HCT116 (cell line): ENCODE measurements at regions not wholly inside any gene's neighbourhood (a gene's known extent, or its start where the extent isn't known, plus 50 kb on each side); places are given as distances from the start of the nearest gene placed in this dataset.

ENCODE experiments used
- ATAC-seq: fragments of 200-7000 bp; cut with Tn5 transposase; 2 replicates; pipeline ENCODE4 v1.9.1; 2020; ENCODE audit warnings: mild to moderate bottlenecking, moderate library complexity
- BruUV-seq: library from RNA; stranded (reverse); fragments of 400-500 nt; replicated peaks from 2 replicates; lab custom pipeline; 2021; lab: Mats Ljungman, UMichigan
- CTCF ChIA-PET: fragments of 300-600 bp; sonication (Branson Sonifier 250); formaldehyde crosslinking; loops from one replicate; lab custom pipeline; 2021; ENCODE audit warnings: antibody characterized with exemption; lab: Charles Lee
- POLR2A ChIA-PET: fragments of 300-600, 350-600 bp; sonication (Branson Sonifier 250); formaldehyde crosslinking; loops from one replicate; lab custom pipeline; 2021; ENCODE audit warnings: antibody characterized with exemption; lab: Charles Lee
- RAD21 ChIA-PET, 2 experiments: fragments of 300-600 bp; sonication (Branson Sonifier 250); formaldehyde crosslinking; loops; one replicate each; lab custom pipeline; 2023; ENCODE audit warnings: low total read pairs in 2 of 2; ENCODE audit not compliant: uncharacterized antibody in 2 of 2, unreplicated experiment in 2 of 2, low non-redundant PET in 1 of 2; lab: Charles Lee
- DNase-seq: peaks from one replicate; pipeline ENCODE4 v3.0.0-alpha.2; 2010; ENCODE audit warnings: low read depth, low spot score
- H2AFZ ChIP-seq: fragments of 200-600 bp; shearing (Covaris generic), sonication (generic); 2 replicates; pipeline ENCODE4 v1.6.1; 2017; ENCODE audit warnings: low read depth, mixed run types, mixed read lengths, antibody characterized with exemption, low read length; ENCODE audit not compliant: poor library complexity, severe bottlenecking
- H3K27ac ChIP-seq: 2 replicates; pipeline ENCODE4 v1.5.1; 2012; ENCODE audit warnings: low read depth, low read length
- H3K27me3 ChIP-seq: fragments of 200-600 bp; sonication (generic); 2 replicates; pipeline ENCODE4 v1.6.1; 2016; ENCODE audit warnings: mixed run types, low read length, mixed read lengths; ENCODE audit not compliant: insufficient read depth
- H3K36me3 ChIP-seq, 2 experiments: fragments of 200-500 bp in 1 of 2; fragments of 200-600 bp in 1 of 2; sonication (Bioruptor generic) in 1 of 2; sonication (generic) in 1 of 2; 2 replicates each; pipeline versions ENCODE4 v1.5.1 to v1.6.1; 2014 to 2016; ENCODE audit warnings: low read length in 2 of 2, inconsistent platforms in 1 of 2, mixed read lengths in 1 of 2, mixed run types in 1 of 2; ENCODE audit not compliant: insufficient read depth in 2 of 2, control insufficient read depth in 1 of 2
- H3K4me1 ChIP-seq, 2 experiments: fragments of 200-600 bp in 1 of 2; sonication (generic) in 1 of 2; 2 replicates each; pipeline versions ENCODE4 v1.5.1 to v1.6.1; 2012 to 2017; ENCODE audit warnings: low read length in 2 of 2, inconsistent platforms in 1 of 2, mild to moderate bottlenecking in 1 of 2, mixed read lengths in 1 of 2, mixed run types in 1 of 2, moderate library complexity in 1 of 2; ENCODE audit not compliant: insufficient read depth in 2 of 2, control insufficient read depth in 1 of 2
- H3K4me2 ChIP-seq: fragments of 200-600 bp; sonication (generic); 2 replicates; pipeline ENCODE4 v1.6.1; 2017; ENCODE audit warnings: mixed run types, low read length, mixed read lengths
- H3K4me3 ChIP-seq, 2 experiments: fragments of 200-600 bp in 1 of 2; sonication (generic) in 1 of 2; replicated peaks in 1 of 2; 2 replicates each; pipeline ENCODE4 v1.5.1; 2011 to 2016; ENCODE audit warnings: low read length in 2 of 2, control low read depth in 1 of 2, low read depth in 1 of 2, mild to moderate bottlenecking in 1 of 2, mixed read lengths in 1 of 2, mixed run types in 1 of 2
- H3K79me2 ChIP-seq: fragments of 200-600 bp; sonication (generic); 2 replicates; pipeline ENCODE4 v1.6.1; 2017; ENCODE audit warnings: mild to moderate bottlenecking, mixed run types, low read length, moderate library complexity, mixed read lengths; ENCODE audit not compliant: insufficient read depth
- H3K9ac ChIP-seq: fragments of 200-600 bp; sonication (generic); 2 replicates; pipeline ENCODE4 v1.6.1; 2016; ENCODE audit warnings: low read length, mixed read lengths
- H3K9me2 ChIP-seq: fragments of 200-600 bp; sonication (generic), shearing (Covaris generic); 2 replicates; pipeline ENCODE4 v1.6.1; 2017; ENCODE audit warnings: mixed run types, mild to moderate bottlenecking, moderate library complexity; ENCODE audit not compliant: insufficient read depth
- H3K9me3 ChIP-seq, 2 experiments: fragments of 200-500 bp in 1 of 2; fragments of 200-600 bp in 1 of 2; sonication (Bioruptor generic) in 1 of 2; sonication (generic) in 1 of 2; 2 replicates each; pipeline ENCODE4 v1.6.1; 2014 to 2017; ENCODE audit warnings: low read length in 2 of 2, mixed read lengths in 2 of 2, inconsistent platforms in 1 of 2, low read depth in 1 of 2, mild to moderate bottlenecking in 1 of 2, mixed run types in 1 of 2, moderate library complexity in 1 of 2; ENCODE audit not compliant: control insufficient read depth in 1 of 2, insufficient read depth in 1 of 2
- H4K20me1 ChIP-seq: fragments of 200-600 bp; sonication (generic), shearing (Covaris generic); 2 replicates; pipeline ENCODE4 v1.6.1; 2017; ENCODE audit warnings: mixed run types, mild to moderate bottlenecking, moderate library complexity; ENCODE audit not compliant: insufficient read depth
- ATF3 ChIP-seq: IDR thresholded peaks from 2 replicates; pipeline ENCODE4 v1.6.1; 2012
- CBX3 ChIP-seq: IDR thresholded peaks from 2 replicates; pipeline ENCODE4 v1.6.1; 2012; ENCODE audit warnings: low read depth
- CEBPB ChIP-seq: IDR thresholded peaks from 2 replicates; pipeline ENCODE4 v1.6.1; 2012; ENCODE audit warnings: low read depth
- CTCF ChIP-seq, 3 experiments: fragments of 200-600 bp in 1 of 3; sonication (generic) in 1 of 3; IDR thresholded peaks in 2 of 3; conservative IDR thresholded peaks in 1 of 3; 2 replicates each; pipeline ENCODE4 v1.5.1; 2012 to 2017; ENCODE audit warnings: low read depth in 2 of 3, low read length in 2 of 3, antibody characterized with exemption in 1 of 3, borderline replicate concordance in 1 of 3, control low read depth in 1 of 3, mild to moderate bottlenecking in 1 of 3, mixed read lengths in 1 of 3, mixed run types in 1 of 3, moderate library complexity in 1 of 3; ENCODE audit not compliant: insufficient read depth in 1 of 3
- ELF1 ChIP-seq: IDR thresholded peaks from 2 replicates; pipeline ENCODE4 v1.6.1; 2012; ENCODE audit warnings: low read depth, borderline replicate concordance
- EZH2 ChIP-seq: fragments of 200-600 bp; sonication (generic); IDR thresholded peaks from 2 replicates; pipeline ENCODE4 v1.6.1; 2017; ENCODE audit warnings: antibody characterized with exemption, mixed run types
- EZH2phosphoT487 ChIP-seq: fragments of 200-600 bp; IDR thresholded peaks from 2 replicates; pipeline ENCODE4 v1.6.1; 2018; ENCODE audit warnings: antibody characterized with exemption, borderline replicate concordance
- FOSL1 ChIP-seq: IDR thresholded peaks from 2 replicates; pipeline ENCODE4 v1.6.1; 2012; ENCODE audit warnings: low read depth
- JUND ChIP-seq: IDR thresholded peaks from 2 replicates; pipeline ENCODE4 v1.6.1; 2012
- MAX ChIP-seq: IDR thresholded peaks from 2 replicates; pipeline ENCODE4 v1.6.1; 2012
- POLR2A ChIP-seq: IDR thresholded peaks from 2 replicates; pipeline ENCODE4 v1.7.0; 2011; ENCODE audit warnings: borderline replicate concordance; ENCODE audit not compliant: insufficient read depth, insufficient read length; ENCODE audit errors: extremely low read depth
- POLR2AphosphoS5 ChIP-seq: IDR thresholded peaks from 2 replicates; pipeline ENCODE4 v1.6.1; 2011; ENCODE audit warnings: mild to moderate bottlenecking, low read depth, low read length, moderate library complexity
- RAD21 ChIP-seq: IDR thresholded peaks from 2 replicates; pipeline ENCODE4 v1.6.1; 2012; ENCODE audit warnings: low read depth, mild to moderate bottlenecking
- SP1 ChIP-seq: IDR thresholded peaks from 2 replicates; pipeline ENCODE4 v1.6.1; 2012; ENCODE audit warnings: low read depth
- SRF ChIP-seq: IDR thresholded peaks from 2 replicates; pipeline ENCODE4 v1.6.1; 2012; ENCODE audit warnings: low read depth
- TCF7L2 ChIP-seq: IDR thresholded peaks from 2 replicates; pipeline ENCODE4 v1.7.0; 2011; ENCODE audit warnings: borderline replicate concordance, inconsistent platforms; ENCODE audit not compliant: insufficient read depth, insufficient read length; ENCODE audit errors: extremely low read depth
- YY1 ChIP-seq: IDR thresholded peaks from 2 replicates; pipeline ENCODE4 v1.6.1; 2011; ENCODE audit warnings: low read length, low read depth, moderate library complexity, mild to moderate bottlenecking; ENCODE audit not compliant: insufficient replicate concordance; ENCODE audit errors: extremely low read depth
- ZBTB33 ChIP-seq: IDR thresholded peaks from 2 replicates; pipeline ENCODE4 v1.6.1; 2011; ENCODE audit warnings: mild to moderate bottlenecking, low read length, moderate library complexity; ENCODE audit not compliant: insufficient replicate concordance; ENCODE audit errors: extremely low read depth
- intact Hi-C: fragments of 100-400 bp; cut with micrococcal nuclease; formaldehyde crosslinking; loops from 2 replicates; pipeline ENCODE4 v1.10.0; 2022

- no peak for TF ChIP-seq ZBTB33
- TF ChIP-seq YY1, result no peak
- no peak for TF ChIP-seq MAX
- TF ChIP-seq FOSL1, result no peak
These were observed 118.8 kb upstream of the MAGEB18 start (continued) for GRCh38 chrX:26019386-26019785.

- TF ChIP-seq JUND, result no peak
- no peak for TF ChIP-seq RAD21
- no peak for TF ChIP-seq ZBTB33
- TF ChIP-seq CEBPB, result no peak
- no peak for TF ChIP-seq ELF1
- no peak for TF ChIP-seq ATF3
- TF ChIP-seq CTCF (IDR thresholded peaks at IDR 0.05 in 2 of 3, conservative IDR thresholded peaks at IDR 0.05 in 1 of 3; ENCODE audit: borderline replicate concordance in 1 of 3, insufficient read depth in 1 of 3, low read depth in 2 of 3, low read length in 2 of 3), result no peak
- no peak for TF ChIP-seq EZH2
- no peak for TF ChIP-seq CBX3
- no peak for TF ChIP-seq MAX
- no peak for TF ChIP-seq SP1
- TF ChIP-seq POLR2AphosphoS5, result no peak
- TF ChIP-seq EZH2phosphoT487, result no peak
- TF ChIP-seq SRF, result no peak
- TF ChIP-seq POLR2A, result no peak
- no peak for TF ChIP-seq TCF7L2
- TF ChIP-seq YY1, result no peak
- no peaks in the 10 kb centered on the region for H3K79me2 ChIP-seq
- intact Hi-C loops, result no loop called here
- BruUV-seq, result no TSS peak
- CTCF ChIA-PET, result no interaction called here
- POLR2A ChIA-PET, result no interaction called here
- DNase-seq, result no peak
- no peak overlapping the region for H3K4me2 ChIP-seq
- RAD21 ChIA-PET, result no interaction called here
- ATAC-seq, result no peak
- H3K9me2 ChIP-seq, result no peaks in the 10 kb centered on the region
- no peaks in the 10 kb centered on the region for H3K36me3 ChIP-seq
- H4K20me1 ChIP-seq, result no peaks in the 10 kb centered on the region
- H3K27ac ChIP-seq, result no peak overlapping the region
- no peak overlapping the region for H3K4me3 ChIP-seq
- H3K9me3 ChIP-seq, result no peaks in the 10 kb centered on the region
- no peak overlapping the region for H3K9ac ChIP-seq
- H3K4me1 ChIP-seq, result no peaks in the 10 kb centered on the region
- H3K27me3 ChIP-seq, result no peaks in the 10 kb centered on the region
- H2AFZ ChIP-seq, result no peak overlapping the region
These were observed 112.0 kb upstream of the MAGEB18 start for GRCh38 chrX:26026179-26026578.
